Fibroblast of skin of right quadriceps (primary cell): ENCODE measurements at regions not wholly inside any gene's neighbourhood (a gene's known extent, or its start where the extent isn't known, plus 50 kb on each side); places are given as distances from the start of the nearest gene placed in this dataset.
"Not testable (repeated sequence)": the region's sequence is repeated elsewhere in the genome, so short reads cannot be mapped to it uniquely, and the experiment has no call there.

ENCODE experiments used
- DNase-seq: peaks from one replicate; pipeline ENCODE4 v3.0.0-alpha.2; 2013

GRCh38 chr6:56904068-56904467 lies 50.8 kb upstream of the BEND6 start:
- no peak for DNase-seq

GRCh38 chr6:56902641-56903464 lies 52.1 kb upstream of the BEND6 start:
- peak; percentile 80 for DNase-seq

- DNase-seq: no peak
Measured at GRCh38 chr6:56900784-56901183, 54.1 kb upstream of the BEND6 start.

GRCh38 chr6:56899753-56900152 lies 55.2 kb upstream of the BEND6 start:
- DNase-seq: no peak

GRCh38 chr6:56899311-56899710 lies 55.6 kb upstream of the BEND6 start:
- peak; percentile 47 for DNase-seq

- no peak for DNase-seq
Measured at GRCh38 chr6:56897789-56898529, 56.9 kb upstream of the BEND6 start.

- DNase-seq: peak; percentile 52
Measured at GRCh38 chr6:56891754-56892153, 63.2 kb upstream of the BEND6 start.

GRCh38 chr6:56890683-56891429 lies 64.1 kb upstream of the BEND6 start:
- DNase-seq: peak; percentile 94

- DNase-seq: no peak
Measured at GRCh38 chr6:56890066-56890465, 64.8 kb upstream of the BEND6 start.

GRCh38 chr6:56889492-56889891 lies 65.4 kb upstream of the BEND6 start:
- no peak for DNase-seq

GRCh38 chr6:56888687-56889086 lies 66.2 kb upstream of the BEND6 start:
- no peak for DNase-seq

GRCh38 chr6:56887086-56887485 lies 67.8 kb upstream of the BEND6 start:
- no peak for DNase-seq

- DNase-seq: no peak
Measured at GRCh38 chr6:56877922-56878321, 77.0 kb upstream of the BEND6 start.

- DNase-seq: no peak
Measured at GRCh38 chr6:56875961-56876360, 78.9 kb upstream of the BEND6 start.

GRCh38 chr6:56875523-56875922 lies 79.4 kb upstream of the BEND6 start:
- no peak for DNase-seq

- no peak for DNase-seq
Measured at GRCh38 chr6:56874328-56874727, 80.6 kb upstream of the BEND6 start.

- not testable (repeated sequence) for DNase-seq
Measured at GRCh38 chr6:56870053-56870452, 84.9 kb upstream of the BEND6 start.

GRCh38 chr6:56869346-56869745 lies 85.6 kb upstream of the BEND6 start:
- DNase-seq: no peak

GRCh38 chr6:56868687-56869086 lies 86.2 kb upstream of the BEND6 start:
- DNase-seq: peak; percentile 82

- DNase-seq: no peak
Measured at GRCh38 chr6:56866917-56867522, 87.9 kb upstream of the BEND6 start.

GRCh38 chr6:56865081-56865875 lies 89.6 kb upstream of the BEND6 start:
- DNase-seq: no peak

- DNase-seq: peak; percentile 51
Measured at GRCh38 chr6:56864171-56864616, 90.7 kb upstream of the BEND6 start.
